ENCODE measurements at regions not wholly inside any gene's neighbourhood (a gene's known extent, or its start where the extent isn't known, plus 50 kb on each side); places are given as distances from the start of the nearest gene placed in this dataset.

GRCh38 chr10:21135023-21135931 lies 238.2 kb upstream of the NEBL start:
- no peak for DNase-seq (ENCODE audit: low read depth in 1 of 2, low spot score in 2 of 2)
- FAIRE-seq, result no peak
- no peaks in the 10 kb centered on the region; a peak in 1 of 8 replicates for H3K36me3 ChIP-seq (ENCODE audit: control insufficient read depth in 2 of 4, insufficient read depth in 4 of 4, low read length in 3 of 4)
- no peaks in the 10 kb centered on the region for H3K79me1 ChIP-seq (ENCODE audit: low read depth, low read length)
- no peak overlapping the region for H3K14ac ChIP-seq (ENCODE audit: insufficient read length)
- H3K79me2 ChIP-seq (ENCODE audit: control insufficient read depth in 1 of 2, insufficient read depth in 2 of 2, low read length in 2 of 2), result no peaks in the 10 kb centered on the region
- no peaks in the 10 kb centered on the region for H3K9me3 ChIP-seq (ENCODE audit: insufficient read depth in 2 of 2, low read depth in 1 of 2, low read length in 1 of 2)
- H3K4me2 ChIP-seq (ENCODE audit: insufficient read depth in 1 of 2, low read depth in 2 of 2, low read length in 2 of 2), result no peak overlapping the region
- no peak overlapping the region for H2BK15ac ChIP-seq (ENCODE audit: low read length)
- no peak overlapping the region for H2BK20ac ChIP-seq (ENCODE audit: low read length)
- H3K4ac ChIP-seq (replicated peaks; ENCODE audit: insufficient read length, low read depth, low read length), result no peak overlapping the region
- no peaks in the 10 kb centered on the region for H4K20me1 ChIP-seq (replicated peaks in 1 of 2; ENCODE audit: control insufficient read depth in 1 of 2, insufficient read depth in 2 of 2, low read length in 2 of 2)
- H3K18ac ChIP-seq (ENCODE audit: extremely low read depth, low read length), result no peak overlapping the region
- 89% methylated on average over 10 of the region's 10 CpGs; no CpG with 5 or more reads in 1 of the 2 experiments for WGBS, 2 experiments (ENCODE audit: extremely low coverage in 1 of 2, insufficient coverage in 1 of 2, insufficient read length in 1 of 2, insufficient replicate concordance in 2 of 2, low coverage in 1 of 2, low lambda C conversion rate in 2 of 2, missing lambda C conversion rate in 1 of 2)
- H4K91ac ChIP-seq (replicated peaks; ENCODE audit: insufficient read length, low read length), result no peak overlapping the region
- H4K8ac ChIP-seq (ENCODE audit: extremely low read depth, insufficient read depth, low read length), result no peak overlapping the region
- no peaks in the 10 kb centered on the region for H3K4me1 ChIP-seq (replicated peaks in 1 of 4; ENCODE audit: control insufficient read depth in 3 of 4, insufficient read depth in 4 of 4, low read length in 3 of 4)
- no peak overlapping the region for H2BK12ac ChIP-seq (ENCODE audit: low read depth, low read length)
- POLR2A ChIA-PET (ENCODE audit: partially characterized antibody), result interaction anchor here (1.7 kb wide), 1 partner anchor 13 kb away, joined by 4 read pairs; no protein-coding TSS in a partner anchor
- H2AK5ac ChIP-seq (ENCODE audit: low read depth, low read length), result no peak overlapping the region
- no peak overlapping the region for H2BK5ac ChIP-seq (ENCODE audit: low read depth, low read length)
- H3K23ac ChIP-seq (ENCODE audit: insufficient read length), result no peak overlapping the region
- CTCF ChIA-PET (ENCODE audit: partially characterized antibody), result interaction anchor here (0.6 to 1.3 kb wide), 3 partner anchors 11 to 68 kb away, joined by 3 read pairs; no protein-coding TSS in a partner anchor
- no peaks in the 10 kb centered on the region; the same call in 1 of the 2 replicates for H3K23me2 ChIP-seq (ENCODE audit: low read depth, low read length)
- no peak overlapping the region for H2BK120ac ChIP-seq (replicated peaks; ENCODE audit: low read depth, low read length)
- no peaks in the 10 kb centered on the region; a peak in 2 of 7 replicates for H3K27me3 ChIP-seq (replicated peaks in 1 of 4; ENCODE audit: control insufficient read depth in 3 of 4, extremely low read depth in 1 of 4, insufficient read depth in 3 of 4, low read length in 3 of 4)
- no peak overlapping the region for H3K4me3 ChIP-seq (ENCODE audit: extremely low read depth in 1 of 4, insufficient read depth in 2 of 4, low read depth in 3 of 4, low read length in 4 of 4)
- H3K27ac ChIP-seq (ENCODE audit: low read depth, low read length), result no peak overlapping the region
- H2AFZ ChIP-seq (ENCODE audit: low read length), result no peak overlapping the region
- H4K5ac ChIP-seq (ENCODE audit: insufficient read length, low read depth, low read length), result no peak overlapping the region
- H3K9ac ChIP-seq (replicated peaks in 1 of 4; ENCODE audit: extremely low read depth in 1 of 4, low read depth in 3 of 4, low read length in 3 of 4), result no peak overlapping the region
- H3K56ac ChIP-seq (replicated peaks; ENCODE audit: insufficient read length, low read depth, low read length), result no peak overlapping the region
- TF ChIP-seq MAX (IDR thresholded peaks at IDR 0.05), result no peak
- TF ChIP-seq TAF7 (optimal IDR thresholded peaks at IDR 0.05; ENCODE audit: borderline replicate concordance, low read depth, low read length), result no peak
- no peak for TF ChIP-seq POLR2AphosphoS5 (IDR thresholded peaks at IDR 0.05; ENCODE audit: low read depth, low read length)
- no peak for TF ChIP-seq EP300 (IDR thresholded peaks at IDR 0.05; ENCODE audit: borderline replicate concordance in 1 of 2, low read depth in 2 of 2, low read length in 2 of 2)
- TF ChIP-seq USF2 (IDR thresholded peaks at IDR 0.05; ENCODE audit: low read length), result no peak
- TF ChIP-seq SIN3A (conservative IDR thresholded peaks at IDR 0.05 in 1 of 2, IDR thresholded peaks at IDR 0.05 in 1 of 2; ENCODE audit: low read depth in 1 of 2, low read length in 2 of 2), result no peak
- TF ChIP-seq RXRA (IDR thresholded peaks at IDR 0.05; ENCODE audit: insufficient read depth, low read depth, low read length), result no peak
